GM23248 (cell line): ENCODE measurements at regions not wholly inside any gene's neighbourhood (a gene's known extent, or its start where the extent isn't known, plus 50 kb on each side); places are given as distances from the start of the nearest gene placed in this dataset.

Experiments
- EZH2 ChIP-seq: fragments of 200-600 bp; sonication (generic); IDR thresholded peaks from 2 replicates; pipeline ENCODE4 v1.6.1; 2018; ENCODE audit warnings: antibody characterized with exemption, mild to moderate bottlenecking; ENCODE audit not compliant: insufficient read depth, poor library complexity, severe bottlenecking
- EZH2phosphoT487 ChIP-seq: fragments of 200-600 bp; sonication (generic); IDR thresholded peaks from 2 replicates; pipeline ENCODE4 v1.6.1; 2018; ENCODE audit warnings: antibody characterized with exemption, moderate library complexity, mild to moderate bottlenecking, low read depth; ENCODE audit not compliant: insufficient read depth

GRCh38 chr12:114189266-114189665, 216.7 kb downstream of the TBX5 start:
- TF ChIP-seq EZH2 (no peak), EZH2phosphoT487 (no peak)
